C4-2B (cell line): ENCODE measurements at regions not wholly inside any gene's neighbourhood (a gene's known extent, or its start where the extent isn't known, plus 50 kb on each side); places are given as distances from the start of the nearest gene placed in this dataset.

Experiments used
- ZFX ChIP-seq: fragments of 450-650 bp; IDR thresholded peaks from 2 replicates; pipeline ENCODE4 v1.6.1; 2017
- TF ChIP-seq, protein P1 (sequence below): fragments of 450-650 bp; conservative IDR thresholded peaks from 2 replicates; pipeline ENCODE4 v1.5.1; 2017; ENCODE audit warnings: mild to moderate bottlenecking

DNA sequence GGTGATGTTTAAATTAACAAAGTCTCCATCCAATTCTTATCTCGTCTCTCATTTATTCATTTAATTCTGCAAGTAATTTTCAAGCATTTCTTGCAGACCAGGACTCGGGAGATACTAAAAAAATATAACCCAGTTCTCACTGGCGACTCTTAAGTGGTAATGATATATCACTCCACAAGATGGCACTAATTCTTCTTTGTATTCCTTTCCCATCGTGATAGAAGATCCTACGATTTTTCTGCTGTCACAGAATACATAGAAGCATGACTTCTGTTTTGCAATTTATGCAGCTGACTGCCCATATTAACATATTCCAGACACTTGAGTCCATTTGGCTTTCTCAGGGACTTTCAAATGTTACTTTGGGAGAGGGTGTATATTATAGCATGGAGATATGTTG lies 64.0 kb upstream of the FGF13 start:
- TF ChIP-seq, protein P1, sequence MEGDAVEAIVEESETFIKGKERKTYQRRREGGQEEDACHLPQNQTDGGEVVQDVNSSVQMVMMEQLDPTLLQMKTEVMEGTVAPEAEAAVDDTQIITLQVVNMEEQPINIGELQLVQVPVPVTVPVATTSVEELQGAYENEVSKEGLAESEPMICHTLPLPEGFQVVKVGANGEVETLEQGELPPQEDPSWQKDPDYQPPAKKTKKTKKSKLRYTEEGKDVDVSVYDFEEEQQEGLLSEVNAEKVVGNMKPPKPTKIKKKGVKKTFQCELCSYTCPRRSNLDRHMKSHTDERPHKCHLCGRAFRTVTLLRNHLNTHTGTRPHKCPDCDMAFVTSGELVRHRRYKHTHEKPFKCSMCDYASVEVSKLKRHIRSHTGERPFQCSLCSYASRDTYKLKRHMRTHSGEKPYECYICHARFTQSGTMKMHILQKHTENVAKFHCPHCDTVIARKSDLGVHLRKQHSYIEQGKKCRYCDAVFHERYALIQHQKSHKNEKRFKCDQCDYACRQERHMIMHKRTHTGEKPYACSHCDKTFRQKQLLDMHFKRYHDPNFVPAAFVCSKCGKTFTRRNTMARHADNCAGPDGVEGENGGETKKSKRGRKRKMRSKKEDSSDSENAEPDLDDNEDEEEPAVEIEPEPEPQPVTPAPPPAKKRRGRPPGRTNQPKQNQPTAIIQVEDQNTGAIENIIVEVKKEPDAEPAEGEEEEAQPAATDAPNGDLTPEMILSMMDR: peak; percentile 53
- no peak for TF ChIP-seq ZFX
